ENCODE measurements at regions not wholly inside any gene's neighbourhood (a gene's known extent, or its start where the extent isn't known, plus 50 kb on each side); places are given as distances from the start of the nearest gene placed in this dataset.

DNA sequence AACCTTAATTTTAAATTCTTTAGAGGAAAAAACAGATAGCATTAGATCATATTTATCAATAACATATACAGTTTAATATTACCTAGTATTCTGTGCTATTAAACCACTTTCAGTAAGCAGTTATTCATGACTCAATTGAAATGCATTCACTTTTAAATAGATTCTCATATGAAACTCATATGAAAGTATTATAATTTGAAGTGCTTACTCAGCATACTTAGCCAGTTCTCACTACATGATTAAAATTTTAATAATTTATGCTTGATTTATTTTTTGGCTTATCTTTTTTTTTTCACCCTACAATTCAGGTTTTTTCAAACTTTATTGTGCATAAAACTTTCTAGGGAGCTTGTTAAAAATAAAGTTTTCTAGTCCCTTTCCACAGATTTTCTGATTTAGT, 694.9 kb upstream of the CDH9 start:
- Histone ChIP-seq H3K4me1 (ENCODE audit: control insufficient read depth in 1 of 2, low read depth in 2 of 2) (no peaks in the 10 kb centered on the region), H3K4me3 (no peak overlapping the region), H3K36me3 (no peaks in the 10 kb centered on the region), H3K9me3 (no peaks in the 10 kb centered on the region), H3K27ac (no peak overlapping the region), H3K27me3 (replicated peaks; ENCODE audit: insufficient read depth) (no peaks in the 10 kb centered on the region)
- DNase-seq (ENCODE audit: low spot score) (no peak), ATAC-seq (ENCODE audit: insufficient number of reproducible peaks, low FRiP score, low read depth) (no peak)
- TF ChIP-seq, protein P1, sequence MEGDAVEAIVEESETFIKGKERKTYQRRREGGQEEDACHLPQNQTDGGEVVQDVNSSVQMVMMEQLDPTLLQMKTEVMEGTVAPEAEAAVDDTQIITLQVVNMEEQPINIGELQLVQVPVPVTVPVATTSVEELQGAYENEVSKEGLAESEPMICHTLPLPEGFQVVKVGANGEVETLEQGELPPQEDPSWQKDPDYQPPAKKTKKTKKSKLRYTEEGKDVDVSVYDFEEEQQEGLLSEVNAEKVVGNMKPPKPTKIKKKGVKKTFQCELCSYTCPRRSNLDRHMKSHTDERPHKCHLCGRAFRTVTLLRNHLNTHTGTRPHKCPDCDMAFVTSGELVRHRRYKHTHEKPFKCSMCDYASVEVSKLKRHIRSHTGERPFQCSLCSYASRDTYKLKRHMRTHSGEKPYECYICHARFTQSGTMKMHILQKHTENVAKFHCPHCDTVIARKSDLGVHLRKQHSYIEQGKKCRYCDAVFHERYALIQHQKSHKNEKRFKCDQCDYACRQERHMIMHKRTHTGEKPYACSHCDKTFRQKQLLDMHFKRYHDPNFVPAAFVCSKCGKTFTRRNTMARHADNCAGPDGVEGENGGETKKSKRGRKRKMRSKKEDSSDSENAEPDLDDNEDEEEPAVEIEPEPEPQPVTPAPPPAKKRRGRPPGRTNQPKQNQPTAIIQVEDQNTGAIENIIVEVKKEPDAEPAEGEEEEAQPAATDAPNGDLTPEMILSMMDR (IDR thresholded peaks at IDR 0.05): no peak

DNA sequence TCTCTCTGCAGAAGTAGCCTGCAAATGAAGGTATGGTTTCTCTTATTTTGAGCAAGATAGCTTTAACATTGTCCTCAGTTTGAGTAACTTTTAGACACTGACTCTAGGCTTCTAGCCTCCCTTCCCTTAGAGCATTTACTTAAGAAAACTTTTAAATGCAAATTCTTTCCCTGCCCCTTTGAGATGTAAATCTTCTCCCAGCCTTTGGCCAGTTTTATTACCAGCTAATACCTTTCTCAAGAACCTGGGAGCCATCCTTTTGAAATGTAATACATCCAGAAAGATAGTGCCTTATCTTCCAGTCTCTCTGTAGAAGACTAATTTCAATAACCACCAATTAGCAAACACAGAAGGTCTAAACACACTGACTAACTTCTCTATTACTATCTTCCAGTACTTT, 688.9 kb upstream of the CDH9 start:
- no peaks in the 10 kb centered on the region for H3K36me3 ChIP-seq
- no peaks in the 10 kb centered on the region for H3K27me3 ChIP-seq (replicated peaks; ENCODE audit: insufficient read depth)
- no peaks in the 10 kb centered on the region for H3K9me3 ChIP-seq
- no peaks in the 10 kb centered on the region for H3K4me1 ChIP-seq (ENCODE audit: control insufficient read depth in 1 of 2, low read depth in 2 of 2)
- no peak overlapping the region for H3K4me3 ChIP-seq
- TF ChIP-seq, protein P1 (IDR thresholded peaks at IDR 0.05): no peak
- no peak for DNase-seq (ENCODE audit: low spot score)
- H3K27ac ChIP-seq: no peak overlapping the region
- ATAC-seq (ENCODE audit: insufficient number of reproducible peaks, low FRiP score, low read depth): no peak

DNA sequence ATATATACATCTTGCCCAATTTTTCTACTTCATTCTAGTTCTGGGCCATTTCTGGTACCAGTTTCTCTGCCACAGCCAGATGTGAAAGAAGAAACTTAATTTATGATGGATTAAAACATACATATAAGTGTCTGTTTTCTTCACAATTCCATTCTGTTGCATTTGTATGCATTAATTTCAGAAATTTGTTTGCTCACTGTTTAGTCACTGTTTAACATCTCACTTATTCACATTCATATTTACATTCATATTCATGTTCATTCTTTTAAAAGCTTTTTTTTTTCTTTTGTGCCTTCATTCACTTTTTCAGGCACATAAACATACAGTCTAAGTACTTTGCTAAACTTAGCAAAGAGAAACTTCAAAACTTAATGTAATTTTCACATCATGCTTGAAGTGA, 684.0 kb upstream of the CDH9 start:
- no peak overlapping the region for H3K4me3 ChIP-seq
- TF ChIP-seq, protein P1 (IDR thresholded peaks at IDR 0.05): no peak
- ATAC-seq (ENCODE audit: insufficient number of reproducible peaks, low FRiP score, low read depth): no peak

DNA sequence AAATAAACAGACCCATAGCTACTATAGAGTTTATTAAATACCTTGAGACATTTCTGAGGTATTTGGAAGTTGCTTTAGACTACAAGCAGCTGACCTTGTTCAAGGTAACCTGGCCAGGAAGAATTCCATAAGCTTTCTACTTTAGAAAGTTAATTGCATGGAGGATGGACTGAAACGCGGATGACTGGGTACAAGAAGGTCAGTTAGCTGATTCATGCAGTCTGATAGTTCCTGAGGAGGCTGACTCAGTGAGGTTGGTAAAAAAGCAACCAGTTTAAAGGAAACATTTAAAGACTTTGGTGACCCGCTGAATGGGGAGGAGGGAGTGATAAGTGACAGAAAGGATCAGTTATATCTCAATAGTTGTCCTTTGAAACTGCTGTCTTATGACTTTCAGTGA, 670.1 kb upstream of the CDH9 start:
- no peaks in the 10 kb centered on the region for H3K36me3 ChIP-seq
- no peaks in the 10 kb centered on the region for H3K9me3 ChIP-seq
- no peak overlapping the region for H3K27ac ChIP-seq
- ATAC-seq (ENCODE audit: insufficient number of reproducible peaks, low FRiP score, low read depth) (no peak), DNase-seq (ENCODE audit: low spot score) (no peak)
- no peak overlapping the region for H3K4me3 ChIP-seq
- no peaks in the 10 kb centered on the region for H3K4me1 ChIP-seq (ENCODE audit: control insufficient read depth in 1 of 2, low read depth in 2 of 2)
- TF ChIP-seq, protein P1 (IDR thresholded peaks at IDR 0.05): no peak
- H3K27me3 ChIP-seq (replicated peaks; ENCODE audit: insufficient read depth): no peaks in the 10 kb centered on the region

More for the DNA sequence above, 684.0 kb upstream of the CDH9 start:
- Histone ChIP-seq H3K9me3 (no peaks in the 10 kb centered on the region), H3K27ac (no peak overlapping the region), H3K4me1 (ENCODE audit: control insufficient read depth in 1 of 2, low read depth in 2 of 2) (no peaks in the 10 kb centered on the region), H3K27me3 (replicated peaks; ENCODE audit: insufficient read depth) (no peaks in the 10 kb centered on the region), H3K36me3 (no peaks in the 10 kb centered on the region)
- DNase-seq (ENCODE audit: low spot score): no peak

DNA sequence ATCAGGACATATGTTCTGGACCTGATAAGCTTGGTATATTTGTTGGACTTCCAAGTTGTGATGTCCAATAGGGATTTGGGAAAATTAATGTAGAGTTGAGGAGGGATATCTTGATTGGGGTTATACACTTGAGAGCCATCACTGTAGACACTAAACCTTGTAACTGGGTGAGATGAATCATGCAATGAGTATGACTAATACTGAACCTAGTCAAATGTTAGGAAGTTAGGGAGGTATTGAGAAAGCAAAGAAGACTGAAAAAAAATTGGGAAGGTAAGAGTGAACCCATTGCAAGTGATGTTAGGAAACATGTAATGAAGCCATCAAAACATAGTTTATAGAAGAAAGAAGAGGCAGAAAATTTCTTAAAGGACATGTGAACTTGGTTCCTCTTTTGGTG, 668.4 kb upstream of the CDH9 start:
- no peaks in the 10 kb centered on the region for H3K4me1 ChIP-seq (ENCODE audit: control insufficient read depth in 1 of 2, low read depth in 2 of 2)
- TF ChIP-seq, protein P1 (IDR thresholded peaks at IDR 0.05): no peak
- no peak overlapping the region for H3K27ac ChIP-seq
- H3K9me3 ChIP-seq: no peaks in the 10 kb centered on the region
- no peak for DNase-seq (ENCODE audit: low spot score)
- H3K4me3 ChIP-seq: no peak overlapping the region
- no peak for ATAC-seq (ENCODE audit: insufficient number of reproducible peaks, low FRiP score, low read depth)
- no peaks in the 10 kb centered on the region for H3K36me3 ChIP-seq
- no peaks in the 10 kb centered on the region for H3K27me3 ChIP-seq (replicated peaks; ENCODE audit: insufficient read depth)
